ENCODE measurements at regions not wholly inside any gene's neighbourhood (a gene's known extent, or its start where the extent isn't known, plus 50 kb on each side); places are given as distances from the start of the nearest gene placed in this dataset.

DNA sequence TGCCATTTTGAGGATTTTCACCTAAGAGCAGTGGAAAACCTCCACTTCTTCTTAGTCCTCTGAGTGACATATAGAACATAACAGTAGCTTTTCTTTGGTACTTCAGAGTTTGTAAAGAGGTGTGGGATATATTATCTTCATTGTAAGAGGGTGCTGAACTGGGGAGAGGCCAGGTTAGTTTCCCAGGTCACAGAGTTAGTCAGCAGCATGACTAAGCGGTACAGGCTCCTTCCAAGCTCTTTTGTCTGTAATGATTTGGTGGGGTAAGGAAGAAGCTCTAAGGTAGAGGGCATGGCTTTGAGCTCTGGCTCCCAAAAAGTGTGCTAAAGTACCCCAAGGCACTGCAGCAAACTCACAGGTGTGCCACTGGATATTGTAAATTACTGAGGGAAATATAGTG lies 325.0 kb upstream of the PLXNA2 start:
- TF ChIP-seq ZNF239 (tag by site-specific recombination; IDR thresholded peaks at IDR 0.05): no peak
- TF ChIP-seq, protein P1, sequence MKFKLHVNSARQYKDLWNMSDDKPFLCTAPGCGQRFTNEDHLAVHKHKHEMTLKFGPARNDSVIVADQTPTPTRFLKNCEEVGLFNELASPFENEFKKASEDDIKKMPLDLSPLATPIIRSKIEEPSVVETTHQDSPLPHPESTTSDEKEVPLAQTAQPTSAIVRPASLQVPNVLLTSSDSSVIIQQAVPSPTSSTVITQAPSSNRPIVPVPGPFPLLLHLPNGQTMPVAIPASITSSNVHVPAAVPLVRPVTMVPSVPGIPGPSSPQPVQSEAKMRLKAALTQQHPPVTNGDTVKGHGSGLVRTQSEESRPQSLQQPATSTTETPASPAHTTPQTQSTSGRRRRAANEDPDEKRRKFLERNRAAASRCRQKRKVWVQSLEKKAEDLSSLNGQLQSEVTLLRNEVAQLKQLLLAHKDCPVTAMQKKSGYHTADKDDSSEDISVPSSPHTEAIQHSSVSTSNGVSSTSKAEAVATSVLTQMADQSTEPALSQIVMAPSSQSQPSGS (tag by site-specific recombination; IDR thresholded peaks at IDR 0.05; ENCODE audit: low read depth): no peak
- TF ChIP-seq, protein P2, sequence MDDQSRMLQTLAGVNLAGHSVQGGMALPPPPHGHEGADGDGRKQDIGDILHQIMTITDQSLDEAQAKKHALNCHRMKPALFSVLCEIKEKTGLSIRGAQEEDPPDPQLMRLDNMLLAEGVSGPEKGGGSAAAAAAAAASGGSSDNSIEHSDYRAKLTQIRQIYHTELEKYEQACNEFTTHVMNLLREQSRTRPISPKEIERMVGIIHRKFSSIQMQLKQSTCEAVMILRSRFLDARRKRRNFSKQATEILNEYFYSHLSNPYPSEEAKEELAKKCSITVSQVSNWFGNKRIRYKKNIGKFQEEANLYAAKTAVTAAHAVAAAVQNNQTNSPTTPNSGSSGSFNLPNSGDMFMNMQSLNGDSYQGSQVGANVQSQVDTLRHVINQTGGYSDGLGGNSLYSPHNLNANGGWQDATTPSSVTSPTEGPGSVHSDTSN (CRISPR knock-in tag; IDR thresholded peaks at IDR 0.05): no peak
- TF ChIP-seq ZNF777 (tag by site-specific recombination; IDR thresholded peaks at IDR 0.05; ENCODE audit: borderline replicate concordance): no peak
- no peak for TF ChIP-seq ZXDB (tag by site-specific recombination; IDR thresholded peaks at IDR 0.05)
- TF ChIP-seq ZNF561 (tag by site-specific recombination; IDR thresholded peaks at IDR 0.05; ENCODE audit: borderline replicate concordance): no peak
- TF ChIP-seq, protein P3, sequence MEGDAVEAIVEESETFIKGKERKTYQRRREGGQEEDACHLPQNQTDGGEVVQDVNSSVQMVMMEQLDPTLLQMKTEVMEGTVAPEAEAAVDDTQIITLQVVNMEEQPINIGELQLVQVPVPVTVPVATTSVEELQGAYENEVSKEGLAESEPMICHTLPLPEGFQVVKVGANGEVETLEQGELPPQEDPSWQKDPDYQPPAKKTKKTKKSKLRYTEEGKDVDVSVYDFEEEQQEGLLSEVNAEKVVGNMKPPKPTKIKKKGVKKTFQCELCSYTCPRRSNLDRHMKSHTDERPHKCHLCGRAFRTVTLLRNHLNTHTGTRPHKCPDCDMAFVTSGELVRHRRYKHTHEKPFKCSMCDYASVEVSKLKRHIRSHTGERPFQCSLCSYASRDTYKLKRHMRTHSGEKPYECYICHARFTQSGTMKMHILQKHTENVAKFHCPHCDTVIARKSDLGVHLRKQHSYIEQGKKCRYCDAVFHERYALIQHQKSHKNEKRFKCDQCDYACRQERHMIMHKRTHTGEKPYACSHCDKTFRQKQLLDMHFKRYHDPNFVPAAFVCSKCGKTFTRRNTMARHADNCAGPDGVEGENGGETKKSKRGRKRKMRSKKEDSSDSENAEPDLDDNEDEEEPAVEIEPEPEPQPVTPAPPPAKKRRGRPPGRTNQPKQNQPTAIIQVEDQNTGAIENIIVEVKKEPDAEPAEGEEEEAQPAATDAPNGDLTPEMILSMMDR (tag by site-specific recombination; IDR thresholded peaks at IDR 0.05): no peak
- TF ChIP-seq ZNF132 (tag by site-specific recombination; IDR thresholded peaks at IDR 0.05; ENCODE audit: borderline replicate concordance): no peak
- TF ChIP-seq SP3 (tag by site-specific recombination; IDR thresholded peaks at IDR 0.05): no peak
- no peak for TF ChIP-seq ZNF274 (IDR thresholded peaks at IDR 0.05; ENCODE audit: low read length)
- TF ChIP-seq ZNF274 (tag by site-specific recombination; IDR thresholded peaks at IDR 0.05; ENCODE audit: borderline replicate concordance): no peak
- TF ChIP-seq GLI4 (tag by site-specific recombination; IDR thresholded peaks at IDR 0.05): no peak
